ENCODE measurements at regions not wholly inside any gene's neighbourhood (a gene's known extent, or its start where the extent isn't known, plus 50 kb on each side); places are given as distances from the start of the nearest gene placed in this dataset.

- H3K4me1 ChIP-seq, result no peaks in the 10 kb centered on the region
- no peaks in the 10 kb centered on the region for H3K27me3 ChIP-seq
- in situ Hi-C loops (cut with MboI; ENCODE audit: low sequenced_read_pairs in 4 of 4), result no loop called here
- H3K9me3 ChIP-seq, result no peaks in the 10 kb centered on the region
- no peaks in the 10 kb centered on the region for H3K36me3 ChIP-seq
- no peak for DNase-seq
- intact Hi-C loops (cut with DNase I; ENCODE audit: low total_unique reads), result no loop called here
- H3K27ac ChIP-seq, result no peak overlapping the region
- TF ChIP-seq POLR2A (IDR thresholded peaks at IDR 0.05) (no peak), CTCF (IDR thresholded peaks at IDR 0.05 in 4 of 5, conservative IDR thresholded peaks at IDR 0.05 in 1 of 5) (no peak)
- no peak for ATAC-seq
- H3K4me3 ChIP-seq, result no peak overlapping the region
These were observed 307.7 kb downstream of the AJAP1 start for GRCh38 chr1:4961935-4962645.

GRCh38 chr1:4960782-4961475, 306.5 kb downstream of the AJAP1 start:
- DNase-seq (no peak), ATAC-seq (no peak)
- no peaks in the 10 kb centered on the region for H3K27me3 ChIP-seq
- intact Hi-C loops (cut with DNase I; ENCODE audit: low total_unique reads), result no loop called here
- in situ Hi-C loops (cut with MboI; ENCODE audit: low sequenced_read_pairs in 4 of 4), result no loop called here
- no peaks in the 10 kb centered on the region for H3K36me3 ChIP-seq
- no peaks in the 10 kb centered on the region for H3K9me3 ChIP-seq
- H3K4me1 ChIP-seq, result no peaks in the 10 kb centered on the region
- TF ChIP-seq CTCF (IDR thresholded peaks at IDR 0.05 in 4 of 5, conservative IDR thresholded peaks at IDR 0.05 in 1 of 5), result no peak
- TF ChIP-seq POLR2A (IDR thresholded peaks at IDR 0.05), result no peak
- no peak overlapping the region for H3K27ac ChIP-seq
- no peak overlapping the region for H3K4me3 ChIP-seq

- no peaks in the 10 kb centered on the region for H3K36me3 ChIP-seq
- no peaks in the 10 kb centered on the region for H3K27me3 ChIP-seq
- in situ Hi-C loops (cut with MboI; ENCODE audit: low sequenced_read_pairs in 4 of 4) (no loop called here), intact Hi-C loops (cut with DNase I; ENCODE audit: low total_unique reads) (no loop called here)
- no peak for ATAC-seq
- DNase-seq, result no peak
- H3K27ac ChIP-seq, result no peak overlapping the region
- no peaks in the 10 kb centered on the region for H3K9me3 ChIP-seq
- H3K4me1 ChIP-seq, result no peaks in the 10 kb centered on the region
- no peak overlapping the region for H3K4me3 ChIP-seq
- TF ChIP-seq POLR2A (IDR thresholded peaks at IDR 0.05), result no peak
- no peak for TF ChIP-seq CTCF (IDR thresholded peaks at IDR 0.05 in 4 of 5, conservative IDR thresholded peaks at IDR 0.05 in 1 of 5)
These were observed 305.9 kb downstream of the AJAP1 start for GRCh38 chr1:4960336-4960735.

GRCh38 chr1:4959216-4959615, 304.8 kb downstream of the AJAP1 start:
- in situ Hi-C loops (cut with MboI; ENCODE audit: low sequenced_read_pairs in 4 of 4) (no loop called here), intact Hi-C loops (cut with DNase I; ENCODE audit: low total_unique reads) (no loop called here)
- Histone ChIP-seq H3K27me3 (no peaks in the 10 kb centered on the region), H3K4me1 (no peaks in the 10 kb centered on the region), H3K27ac (no peak overlapping the region), H3K36me3 (no peaks in the 10 kb centered on the region), H3K4me3 (no peak overlapping the region), H3K9me3 (no peaks in the 10 kb centered on the region)
- ATAC-seq (no peak), DNase-seq (no peak)
- TF ChIP-seq POLR2A (IDR thresholded peaks at IDR 0.05), result no peak
- TF ChIP-seq CTCF (IDR thresholded peaks at IDR 0.05 in 4 of 5, conservative IDR thresholded peaks at IDR 0.05 in 1 of 5), result no peak

All from gastrocnemius medialis (tissue), 4 donors.